GM12878 (cell line): ENCODE measurements at regions not wholly inside any gene's neighbourhood (a gene's known extent, or its start where the extent isn't known, plus 50 kb on each side); places are given as distances from the start of the nearest gene placed in this dataset.

Source experiments
- ATAC-seq: fragments of 200-7000 bp; cut with Tn5 transposase; 3 replicates; pipeline ENCODE4 v1.9.1; 2020; ENCODE audit warnings: mild to moderate bottlenecking, moderate library complexity
- BruUV-seq: library from RNA; stranded (reverse); fragments of 400-500 nt; replicated peaks from 2 replicates; lab custom pipeline; 2021; lab: Mats Ljungman, UMichigan
- CTCF ChIA-PET: fragments of 300-600 bp; sonication (Branson Sonifier 250); formaldehyde crosslinking; extraction: SDS; loops from one replicate; lab custom pipeline; 2021; ENCODE audit warnings: inconsistent platforms; lab: Yijun Ruan, JAX
- POLR2A ChIA-PET: fragments of 350-600 bp; formaldehyde crosslinking; extraction: SDS; loops from one replicate; lab custom pipeline; 2021; ENCODE audit warnings: inconsistent platforms; lab: Charles Lee
- RAD21 ChIA-PET: fragments of 300-600 bp; sonication (Branson Sonifier 250); formaldehyde crosslinking; loops from one replicate; lab custom pipeline; 2023; ENCODE audit warnings: antibody characterized with exemption; ENCODE audit not compliant: unreplicated experiment; lab: Charles Lee
- SMC1A ChIA-PET: fragments of 300-600 bp; sonication (Branson Sonifier 250); formaldehyde crosslinking; loops from one replicate; lab custom pipeline; 2023; ENCODE audit not compliant: unreplicated experiment, uncharacterized antibody; lab: Charles Lee
- DNase-seq: peaks from one replicate; pipeline ENCODE4 v3.0.0-alpha.2; 2011; ENCODE audit warnings: low read depth, low spot score
- FAIRE-seq: peaks from 3 replicates; lab custom pipeline; 2011; peaks lifted over from hg19 to GRCh38; lab: Jason Lieb, UNC
- H2AFZ ChIP-seq: 2 replicates; pipeline ENCODE4 v1.6.0; 2011; ENCODE audit warnings: low read depth, low read length, control low read depth; ENCODE audit not compliant: control insufficient read depth
- H3K27ac ChIP-seq: 2 replicates; pipeline ENCODE4 v1.5.1; 2011; ENCODE audit warnings: control low read depth; ENCODE audit not compliant: control insufficient read depth, insufficient read depth
- H3K27me3 ChIP-seq, 2 experiments: replicated peaks in 1 of 2; 2 replicates each; pipeline versions ENCODE4 v1.6.0 to v1.6.1; 2011; ENCODE audit warnings: low read length in 1 of 2; ENCODE audit not compliant: control insufficient read depth in 2 of 2, insufficient read depth in 2 of 2
- H3K36me3 ChIP-seq, 2 experiments: 2 replicates each; pipeline ENCODE4 v1.5.1; 2011; ENCODE audit warnings: low read length in 1 of 2; ENCODE audit not compliant: control insufficient read depth in 2 of 2, insufficient read depth in 2 of 2
- H3K4me1 ChIP-seq: 2 replicates; pipeline ENCODE4 v1.6.1; 2011; ENCODE audit warnings: mild to moderate bottlenecking, low read length, moderate library complexity, mixed read lengths; ENCODE audit not compliant: control insufficient read depth, insufficient read depth
- H3K4me2 ChIP-seq: 2 replicates; pipeline ENCODE4 v1.6.0; 2011; ENCODE audit warnings: control low read depth; ENCODE audit not compliant: control insufficient read depth, insufficient read depth
- H3K4me3 ChIP-seq: fragments of 200-600 bp; sonication (generic); 2 replicates; pipeline ENCODE4 v1.5.1; 2016
- H3K79me2 ChIP-seq: 2 replicates; pipeline ENCODE4 v1.6.0; 2011; ENCODE audit warnings: low read length; ENCODE audit not compliant: control insufficient read depth, insufficient read depth
- H3K9ac ChIP-seq: 2 replicates; pipeline ENCODE4 v1.8.0; 2011; ENCODE audit warnings: low read length, control low read depth, mixed read lengths; ENCODE audit not compliant: control insufficient read depth, insufficient read depth
- H3K9me3 ChIP-seq: replicated peaks from 3 replicates; pipeline ENCODE4 v1.5.1; 2011; ENCODE audit warnings: mild to moderate bottlenecking, low read length; ENCODE audit not compliant: control insufficient read depth, insufficient read depth
- H4K20me1 ChIP-seq: 2 replicates; pipeline ENCODE4 v1.6.0; 2011; ENCODE audit not compliant: control insufficient read depth, insufficient read depth
- ASH2L ChIP-seq: fragments of 300-600, 200-600 bp; sonication (generic); IDR thresholded peaks from 2 replicates; pipeline ENCODE4 v1.6.1; 2017; ENCODE audit warnings: low read depth, mild to moderate bottlenecking, borderline replicate concordance
- BHLHE40 ChIP-seq, 2 experiments: fragments of 450-650 bp in 1 of 2; IDR thresholded peaks; 2 replicates each; pipeline ENCODE4 v1.6.1; 2011 to 2017; ENCODE audit warnings: low read depth in 2 of 2, borderline replicate concordance in 1 of 2, improper control_type of control experiment in 1 of 2, low read length in 1 of 2, mild to moderate bottlenecking in 1 of 2
- CREM ChIP-seq: IDR thresholded peaks from 2 replicates; pipeline ENCODE4 v1.6.1; 2014; ENCODE audit warnings: antibody characterized with exemption, low read depth
- ETV6 ChIP-seq, 2 experiments: fragments of 450-650 bp in 1 of 2; IDR thresholded peaks in 1 of 2; conservative IDR thresholded peaks in 1 of 2; 2 replicates each; pipeline ENCODE4 v1.6.1; 2014; ENCODE audit warnings: antibody characterized with exemption in 1 of 2, borderline replicate concordance in 1 of 2, low read depth in 1 of 2, mild to moderate bottlenecking in 1 of 2, moderate library complexity in 1 of 2
- MXI1 ChIP-seq: fragments of 150-350 bp; IDR thresholded peaks from 2 replicates; pipeline ENCODE4 v1.6.1; 2011; ENCODE audit warnings: low read depth, mild to moderate bottlenecking, inconsistent platforms, low read length, improper control_type of control experiment
- NFYB ChIP-seq: IDR thresholded peaks from 2 replicates; pipeline ENCODE4 v1.6.1; 2011; ENCODE audit warnings: low read depth, mild to moderate bottlenecking, low read length, improper control_type of control experiment, moderate library complexity; ENCODE audit not compliant: insufficient read depth
- NKRF ChIP-seq: fragments of 450-650 bp; conservative IDR thresholded peaks from 2 replicates; pipeline ENCODE4 v1.6.1; 2017; ENCODE audit warnings: mild to moderate bottlenecking, moderate library complexity
- POLR2A ChIP-seq: IDR thresholded peaks from 2 replicates; pipeline ENCODE4 v1.6.1; 2011; ENCODE audit warnings: low read depth, mild to moderate bottlenecking, low read length
- POLR2AphosphoS2 ChIP-seq: IDR thresholded peaks from 2 replicates; pipeline ENCODE4 v1.6.1; 2011; ENCODE audit warnings: low read depth, mild to moderate bottlenecking, low read length, improper control_type of control experiment, moderate library complexity
- SMC3 ChIP-seq: IDR thresholded peaks from 2 replicates; pipeline ENCODE4 v1.6.1; 2011; ENCODE audit warnings: low read length, improper control_type of control experiment, borderline replicate concordance
- SPI1 ChIP-seq: IDR thresholded peaks from 2 replicates; pipeline ENCODE4 v1.6.1; 2011; ENCODE audit warnings: low read depth, mild to moderate bottlenecking, low read length, moderate library complexity, borderline replicate concordance; ENCODE audit not compliant: insufficient read depth
- TAF1 ChIP-seq: IDR thresholded peaks from 2 replicates; pipeline ENCODE4 v1.6.1; 2011; ENCODE audit warnings: mild to moderate bottlenecking, low read depth, low read length, borderline replicate concordance
- ZNF274 ChIP-seq: IDR thresholded peaks from one replicate; pipeline ENCODE4 v1.8.0; 2011; ENCODE audit not compliant: insufficient read length, insufficient read depth
- ZZZ3 ChIP-seq: IDR thresholded peaks from 2 replicates; pipeline ENCODE4 v1.6.1; 2011; ENCODE audit warnings: low read depth; ENCODE audit not compliant: control insufficient read depth, insufficient read length
- WGBS: methylation state at CpG from one replicate; pipeline ENCODE4 v1.1.6; 2016; ENCODE audit warnings: low lambda C conversion rate; ENCODE audit not compliant: insufficient replicate concordance, insufficient coverage; ENCODE audit errors: missing lambda C conversion rate; 5-methylcytosine and 5-hydroxymethylcytosine counted together
- in situ Hi-C: fragments of 300-500 bp; cut with MboI; formaldehyde crosslinking; loops from 9 replicates; pipeline ENCODE4 v1.14.3; 2018; ENCODE audit warnings: mixed read lengths
- intact Hi-C: fragments of 100-400 bp; cut with micrococcal nuclease; formaldehyde crosslinking; loops from one replicate; pipeline ENCODE4 v1.14.2; 2022; ENCODE audit not compliant: unreplicated experiment
- TF ChIP-seq, protein P1 (sequence below): IDR thresholded peaks from 2 replicates; pipeline ENCODE4 v1.6.1; 2012; ENCODE audit warnings: low read length, inconsistent platforms

DNA sequence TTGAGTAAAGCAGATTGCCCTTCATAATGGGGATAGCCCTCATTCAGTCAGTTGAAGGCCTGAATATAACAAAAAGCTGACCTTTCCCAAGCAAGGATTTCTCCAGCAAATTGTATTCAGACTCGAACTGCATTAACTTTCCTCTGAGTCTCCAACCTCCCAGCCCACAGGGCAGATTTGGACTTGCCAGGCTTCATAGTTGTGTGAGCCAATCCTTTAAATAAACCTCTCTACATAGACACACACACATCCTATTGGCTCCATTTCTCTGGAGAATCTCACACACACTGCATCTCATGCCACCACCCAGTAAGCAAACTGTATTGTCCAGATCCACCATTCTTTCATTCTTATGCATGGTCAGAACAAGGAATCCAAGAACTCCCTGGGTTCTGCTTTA lies 225.1 kb downstream of the MPDZ start:
- Histone ChIP-seq H3K27me3 (no peaks in the 10 kb centered on the region), H3K4me1 (no peaks in the 10 kb centered on the region), H3K9ac (no peak overlapping the region), H3K4me2 (no peak overlapping the region), H3K27ac (no peak overlapping the region), H4K20me1 (no peaks in the 10 kb centered on the region), H3K9me3 (no peaks in the 10 kb centered on the region), H3K4me3 (no peak overlapping the region), H3K36me3 (no peaks in the 10 kb centered on the region), H3K79me2 (no peaks in the 10 kb centered on the region), H2AFZ (no peak overlapping the region)
- no peak for TF ChIP-seq SMC3
- TF ChIP-seq CREM = no peak
- TF ChIP-seq MXI1 = no peak
- TF ChIP-seq TAF1 = no peak
- no peak for TF ChIP-seq POLR2A
- no peak for TF ChIP-seq ZNF274
- TF ChIP-seq NFYB = no peak
- no peak for TF ChIP-seq NKRF
- TF ChIP-seq POLR2AphosphoS2 = no peak
- no peak for TF ChIP-seq SPI1
- TF ChIP-seq BHLHE40 (IDR thresholded peaks at IDR 0.05; ENCODE audit: borderline replicate concordance in 1 of 2, low read depth in 2 of 2, low read length in 1 of 2) = no peak
- TF ChIP-seq, protein P1, sequence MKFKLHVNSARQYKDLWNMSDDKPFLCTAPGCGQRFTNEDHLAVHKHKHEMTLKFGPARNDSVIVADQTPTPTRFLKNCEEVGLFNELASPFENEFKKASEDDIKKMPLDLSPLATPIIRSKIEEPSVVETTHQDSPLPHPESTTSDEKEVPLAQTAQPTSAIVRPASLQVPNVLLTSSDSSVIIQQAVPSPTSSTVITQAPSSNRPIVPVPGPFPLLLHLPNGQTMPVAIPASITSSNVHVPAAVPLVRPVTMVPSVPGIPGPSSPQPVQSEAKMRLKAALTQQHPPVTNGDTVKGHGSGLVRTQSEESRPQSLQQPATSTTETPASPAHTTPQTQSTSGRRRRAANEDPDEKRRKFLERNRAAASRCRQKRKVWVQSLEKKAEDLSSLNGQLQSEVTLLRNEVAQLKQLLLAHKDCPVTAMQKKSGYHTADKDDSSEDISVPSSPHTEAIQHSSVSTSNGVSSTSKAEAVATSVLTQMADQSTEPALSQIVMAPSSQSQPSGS = no peak
- no peak for TF ChIP-seq ASH2L
- TF ChIP-seq ZZZ3 = no peak
- TF ChIP-seq ETV6 (conservative IDR thresholded peaks at IDR 0.05 in 1 of 2, IDR thresholded peaks at IDR 0.05 in 1 of 2; ENCODE audit: borderline replicate concordance in 1 of 2, low read depth in 1 of 2) = no peak
- ChIA-PET POLR2A (no interaction called here), SMC1A (no interaction called here), RAD21 (no interaction called here), CTCF (interaction anchor here (1.1 kb wide), 1 partner anchor 35 kb away, joined by 5 read pairs; no protein-coding TSS in a partner anchor)
- intact Hi-C loops (no loop called here), in situ Hi-C loops (no loop called here)
- no peak for DNase-seq
- BruUV-seq = no TSS peak
- no peak for ATAC-seq
- WGBS = 0% methylated on average over 1 of the region's 1 CpG
- FAIRE-seq = no peak
